GM21381 (cell line): ENCODE measurements at regions not wholly inside any gene's neighbourhood (a gene's known extent, or its start where the extent isn't known, plus 50 kb on each side); places are given as distances from the start of the nearest gene placed in this dataset.

ENCODE experiments used
- ATAC-seq: cut with Tn5 transposase; IDR thresholded peaks from one replicate; pipeline ENCODE4 v1.9.1; 2021; ENCODE audit warnings: mild to moderate bottlenecking, moderate library complexity; ENCODE audit not compliant: unreplicated experiment

DNA sequence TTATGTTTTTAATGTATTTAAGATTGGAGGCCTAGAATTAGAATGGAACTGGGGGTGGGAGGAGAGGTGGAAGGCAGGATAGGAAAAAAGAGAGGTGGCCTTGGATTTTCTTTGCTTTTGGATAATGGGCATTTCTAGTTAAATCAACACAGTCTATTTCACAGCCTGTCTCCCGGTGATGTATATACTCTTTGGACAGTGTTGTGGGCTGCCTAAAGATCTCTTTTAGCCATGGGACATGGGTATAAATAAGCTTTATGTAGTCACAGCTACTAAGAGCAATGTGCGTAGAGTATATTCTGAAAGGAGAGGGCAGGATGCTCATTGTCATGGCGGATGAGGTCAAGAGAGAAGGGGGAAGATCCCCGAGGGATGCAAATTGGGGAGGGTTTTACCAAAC lies 1084.4 kb upstream of the RBFOX1 start:
- ATAC-seq = no peak

DNA sequence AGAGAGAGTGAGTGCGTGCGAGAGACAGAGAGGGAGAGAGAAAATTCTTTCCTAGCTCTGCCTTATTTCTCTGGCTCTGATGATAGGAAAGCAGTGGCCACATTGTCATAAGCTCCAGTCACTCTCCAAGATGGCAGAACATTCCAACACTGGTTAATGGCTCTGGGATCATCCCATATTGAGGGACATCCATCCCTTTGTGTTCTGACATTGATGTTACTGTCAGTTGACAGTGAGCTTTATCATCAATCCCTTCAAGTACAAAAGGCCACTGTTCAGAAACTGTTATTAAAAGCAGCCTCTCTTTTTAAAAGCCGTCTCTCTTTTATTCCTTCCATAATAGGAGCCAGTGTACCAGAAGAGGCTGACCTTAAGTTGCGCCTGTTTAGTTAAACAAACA lies 1084.9 kb upstream of the RBFOX1 start:
- ATAC-seq = no peak

DNA sequence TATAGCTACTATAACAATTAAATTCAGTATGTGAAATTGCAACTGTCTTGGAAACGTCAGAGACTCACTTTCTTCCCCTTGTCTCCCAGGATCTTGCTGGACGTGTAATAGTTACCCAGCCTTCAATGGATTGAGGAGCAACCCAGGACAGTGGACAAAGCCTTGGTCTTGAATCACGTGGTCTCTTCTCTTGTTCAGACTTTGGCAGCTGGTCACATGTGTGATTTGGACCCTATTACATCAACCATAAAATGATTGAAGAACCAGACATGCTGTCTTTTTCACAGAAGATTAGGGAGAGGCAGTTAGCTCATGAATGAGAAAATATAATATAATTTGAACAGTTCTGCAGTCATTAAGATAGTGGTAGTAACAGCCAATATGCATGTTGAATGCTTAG lies 1085.5 kb upstream of the RBFOX1 start:
- ATAC-seq = no peak

DNA sequence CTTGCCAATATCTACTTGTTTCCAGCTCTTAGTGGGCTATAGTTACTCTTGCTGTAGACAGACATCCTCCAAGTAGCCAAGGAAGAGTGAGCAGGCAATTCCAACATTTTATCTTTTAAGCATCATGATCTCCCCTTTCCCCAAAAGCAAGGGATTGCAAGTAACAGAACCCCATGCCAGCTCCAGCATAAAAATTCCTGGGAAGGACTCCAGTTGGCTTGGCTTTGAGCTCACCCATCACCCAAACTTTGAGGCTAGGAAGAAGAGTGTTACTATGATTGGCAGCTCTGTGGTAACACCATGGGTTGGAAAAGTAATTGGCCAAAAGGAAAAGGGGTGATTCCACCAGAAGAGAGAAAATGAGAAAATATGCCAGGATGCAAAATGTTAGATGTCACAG lies 1086.4 kb upstream of the RBFOX1 start:
- ATAC-seq = no peak

DNA sequence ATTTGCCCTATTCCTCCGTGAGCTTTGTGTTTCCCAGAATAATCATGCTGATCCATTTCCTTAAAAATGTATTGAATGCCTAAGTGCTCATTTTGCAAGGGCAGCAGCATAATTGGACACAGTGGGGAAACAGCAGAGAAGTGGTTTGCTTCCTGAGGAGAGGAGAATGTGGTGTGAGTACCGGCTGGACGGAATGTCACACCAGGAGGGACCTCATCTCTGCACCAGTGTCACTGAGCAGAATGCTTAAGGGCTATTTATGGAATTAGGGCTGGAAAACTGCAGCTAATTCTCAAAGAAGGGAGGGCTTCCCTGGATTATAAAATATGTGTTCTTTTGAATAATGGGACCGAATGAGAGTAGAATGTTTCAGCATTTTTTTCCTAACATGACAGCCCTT lies 1100.6 kb upstream of the RBFOX1 start:
- ATAC-seq = no peak

DNA sequence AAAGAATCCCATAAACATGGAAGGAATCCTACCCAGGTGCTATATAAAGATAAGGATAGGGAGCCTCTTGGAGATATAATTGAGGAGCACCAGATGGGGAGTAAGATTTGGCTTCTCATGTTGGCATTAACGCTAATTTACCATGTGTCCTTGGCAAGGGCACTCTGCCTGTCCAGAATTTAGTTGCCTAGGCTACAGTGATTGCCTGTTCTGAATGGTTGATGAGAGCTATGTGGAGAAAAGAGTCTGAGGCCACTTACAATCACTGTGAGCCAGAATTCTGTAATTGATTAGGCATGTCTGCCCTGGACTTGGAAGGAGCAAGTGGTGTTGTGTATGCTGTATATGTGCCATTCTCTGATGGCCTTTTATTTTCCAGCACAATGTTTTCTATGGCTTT lies 1101.2 kb upstream of the RBFOX1 start:
- no peak for ATAC-seq

DNA sequence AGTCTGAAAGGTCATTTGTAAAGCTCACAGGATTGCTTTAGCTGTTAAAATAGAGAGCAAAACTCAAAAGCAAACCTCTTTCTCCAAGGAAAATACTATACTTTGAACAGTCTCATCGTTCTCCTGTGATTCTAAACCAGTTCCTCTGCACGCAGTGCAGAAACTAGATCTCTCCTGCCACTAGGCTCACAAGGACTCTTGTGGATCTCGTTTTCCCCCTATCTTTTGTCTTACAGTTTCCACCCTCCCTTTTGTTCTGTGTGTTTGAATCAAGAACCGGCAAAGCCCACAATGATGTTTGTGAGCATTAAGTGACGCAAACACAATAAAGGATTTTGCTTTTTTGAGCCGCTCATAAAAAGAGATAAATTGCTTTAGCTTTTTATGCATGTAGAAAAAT lies 1103.5 kb upstream of the RBFOX1 start:
- ATAC-seq = no peak

DNA sequence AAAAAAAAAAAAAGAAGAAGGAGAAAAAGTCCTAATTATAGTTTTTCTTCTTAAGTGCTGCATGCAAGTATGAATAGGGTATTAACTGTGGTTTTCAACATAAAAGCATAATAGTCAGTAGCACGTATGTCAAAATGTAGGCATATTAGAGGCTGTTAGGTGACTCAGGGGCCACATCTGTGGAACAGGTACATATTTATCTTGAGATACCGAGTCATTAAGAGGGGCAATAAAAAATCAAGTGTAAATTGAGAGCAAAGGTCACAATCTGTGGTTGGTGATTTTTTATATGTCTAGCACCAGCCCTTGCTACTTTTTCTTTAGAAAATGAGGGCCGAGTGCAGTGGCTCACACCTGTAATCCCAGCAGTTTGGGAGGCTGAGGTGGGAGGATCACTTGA lies 1113.8 kb upstream of the RBFOX1 start:
- ATAC-seq = no peak

DNA sequence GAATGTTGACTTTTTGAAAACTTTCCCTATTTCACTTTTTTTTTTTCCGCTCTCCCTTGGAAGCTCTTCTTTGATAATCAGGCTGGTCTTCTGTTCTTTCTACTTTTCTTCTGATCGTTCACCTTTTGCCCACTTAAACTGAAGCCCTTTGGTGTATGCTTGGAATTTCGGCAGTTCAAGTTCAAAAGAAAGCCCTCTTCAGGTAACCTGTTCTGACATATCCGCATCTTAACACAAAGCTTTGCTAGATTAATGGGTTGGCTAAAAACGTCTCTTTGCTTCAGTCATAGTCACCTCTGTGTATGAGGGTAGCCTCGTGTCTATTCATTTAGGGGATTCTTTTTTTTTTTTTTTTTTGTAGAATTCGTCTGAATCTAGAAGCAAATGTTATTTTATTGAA lies 1115.8 kb upstream of the RBFOX1 start:
- ATAC-seq = no peak

DNA sequence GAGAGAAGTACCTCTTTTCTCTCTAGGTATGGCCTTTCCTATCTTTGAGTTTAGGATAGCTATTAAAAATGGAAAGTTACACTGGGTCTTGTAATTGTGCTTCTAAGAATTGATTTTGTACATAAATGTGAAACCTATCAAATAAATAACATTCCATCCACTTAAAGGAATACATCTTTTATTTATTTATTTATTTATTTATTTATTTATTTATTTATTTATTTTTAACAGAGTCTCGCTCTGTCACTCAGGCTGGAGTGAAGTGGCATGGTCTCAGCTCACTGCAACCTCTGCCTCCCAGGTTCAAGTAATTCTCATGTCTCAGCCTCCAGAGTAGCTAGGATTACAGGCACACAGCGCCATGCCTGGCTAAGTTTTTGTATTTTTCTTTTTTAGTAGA lies 1114.0 kb upstream of the EEF2KMT start:
- ATAC-seq = no peak

DNA sequence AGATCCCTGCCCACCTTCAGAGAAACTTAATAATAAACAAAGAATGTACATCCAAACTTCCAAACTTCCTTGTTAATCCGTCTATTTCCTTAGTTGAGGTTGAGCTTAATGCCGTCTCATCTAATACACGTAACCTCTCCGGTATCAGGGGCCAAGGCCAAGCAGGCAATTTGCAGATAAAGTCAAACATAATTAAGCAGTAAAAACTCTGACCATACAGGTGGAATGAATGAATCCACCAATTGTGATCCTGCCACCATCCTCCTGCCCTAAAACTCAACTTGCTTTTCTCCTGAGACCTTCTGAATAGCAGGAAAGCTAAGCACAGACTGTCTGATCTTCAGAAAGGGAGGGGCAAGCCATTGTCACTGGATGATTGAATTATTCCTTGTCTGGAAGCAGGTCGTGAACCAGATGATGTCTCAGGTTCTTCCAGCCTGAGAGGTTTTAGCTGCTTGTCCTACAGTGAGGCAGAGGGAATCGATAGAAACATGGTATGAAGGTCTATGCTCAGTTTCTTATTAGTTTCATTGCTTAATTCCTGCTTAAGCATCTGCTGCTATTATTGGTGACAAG lies 1111.8 kb upstream of the EEF2KMT start:
- ATAC-seq = no peak

DNA sequence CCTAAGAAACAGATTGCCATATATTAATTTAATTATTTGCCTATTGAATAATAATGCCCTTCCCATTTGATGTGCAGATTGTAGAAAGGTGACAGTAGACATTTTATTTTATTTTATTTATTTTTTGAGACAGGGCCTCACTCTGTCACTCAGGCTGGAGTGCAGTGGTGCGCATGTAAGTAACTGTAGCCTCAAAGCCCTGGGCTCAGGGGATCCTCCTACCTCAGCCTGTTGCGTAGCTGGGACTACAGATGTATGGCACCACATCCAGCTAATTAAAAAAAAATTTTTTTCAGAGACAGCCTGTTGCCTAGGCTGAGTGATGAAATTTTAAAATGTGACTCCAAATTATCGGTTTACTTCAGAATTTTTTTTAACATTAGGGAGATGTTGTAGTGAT lies 1110.0 kb upstream of the EEF2KMT start:
- ATAC-seq = no peak

DNA sequence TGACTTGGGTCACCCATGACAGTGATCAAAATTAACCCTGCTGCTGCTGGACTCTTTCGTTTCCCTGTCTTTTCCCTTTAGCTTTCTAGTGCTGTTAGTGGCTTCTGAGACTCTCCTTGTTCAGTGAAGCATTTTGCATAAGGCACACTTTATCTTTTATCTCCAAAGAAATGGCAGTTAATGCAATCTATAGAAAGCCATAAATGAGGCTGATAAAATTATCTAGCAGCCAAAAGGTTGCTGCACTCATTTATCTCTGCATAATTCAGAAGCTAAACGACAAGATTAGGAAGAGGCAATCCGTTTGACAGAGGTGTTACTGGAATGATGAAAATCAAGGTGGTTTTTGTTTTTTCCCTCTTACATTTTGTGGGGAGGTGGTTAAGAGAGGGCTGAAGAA lies 1109.5 kb upstream of the EEF2KMT start:
- ATAC-seq = no peak

DNA sequence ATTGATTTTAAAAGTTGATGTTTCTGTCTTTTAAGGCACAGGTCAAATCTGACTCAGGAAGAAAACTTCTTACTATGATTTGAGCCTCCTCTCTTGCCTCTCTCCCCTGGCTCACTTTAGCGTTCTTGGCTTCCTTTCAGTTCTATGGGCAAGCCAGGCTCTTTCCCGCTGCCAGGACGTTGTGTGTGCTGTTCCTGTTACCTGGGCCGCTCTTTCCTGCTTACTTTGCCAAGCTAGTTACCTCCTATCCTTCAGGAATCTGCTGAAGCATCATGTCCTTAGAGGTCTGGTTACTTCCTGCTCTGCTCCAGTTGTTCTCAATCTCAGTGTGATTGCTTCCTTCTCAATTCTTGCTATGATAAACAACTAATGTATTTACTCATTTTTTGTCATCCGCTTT lies 1108.5 kb upstream of the EEF2KMT start:
- ATAC-seq = no peak

DNA sequence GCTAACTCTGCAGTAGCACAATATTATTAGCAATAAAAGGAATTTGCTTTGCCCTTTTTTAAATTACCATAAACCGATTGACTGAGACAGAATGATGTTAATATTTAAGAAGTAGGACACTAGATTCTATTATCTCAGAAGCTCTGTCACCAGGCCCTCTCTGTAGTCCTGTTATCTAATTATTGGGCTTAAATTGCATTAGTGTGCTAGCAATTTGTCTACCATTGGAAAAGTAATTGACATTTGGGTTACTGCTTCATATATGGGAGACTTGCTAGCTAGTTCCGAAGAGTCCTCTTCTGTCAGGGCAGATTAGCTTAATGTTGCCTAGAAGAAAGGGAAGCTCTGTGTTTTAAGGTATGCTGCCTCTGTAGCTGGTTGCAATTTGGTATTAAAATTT lies 1107.3 kb upstream of the EEF2KMT start:
- ATAC-seq = no peak

DNA sequence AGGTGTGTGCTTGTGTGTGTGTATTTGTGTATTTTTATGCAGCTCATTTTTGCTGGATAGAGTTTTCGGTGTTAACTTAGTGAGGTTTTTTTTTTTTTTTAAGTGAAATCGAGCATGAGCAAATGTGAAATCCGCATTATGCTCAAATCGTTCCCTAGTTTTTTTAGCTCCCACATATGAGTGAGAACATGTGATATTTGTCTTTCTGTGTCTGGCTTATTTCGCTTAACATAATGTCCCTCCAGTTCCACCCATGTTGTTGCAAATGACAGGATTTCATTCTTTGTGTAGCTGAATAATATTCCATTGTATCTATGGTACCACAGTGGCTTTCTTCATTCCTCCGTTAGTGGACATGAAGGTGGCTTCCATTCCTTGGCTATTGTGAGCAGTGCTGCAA lies 1103.3 kb upstream of the EEF2KMT start:
- no peak for ATAC-seq

DNA sequence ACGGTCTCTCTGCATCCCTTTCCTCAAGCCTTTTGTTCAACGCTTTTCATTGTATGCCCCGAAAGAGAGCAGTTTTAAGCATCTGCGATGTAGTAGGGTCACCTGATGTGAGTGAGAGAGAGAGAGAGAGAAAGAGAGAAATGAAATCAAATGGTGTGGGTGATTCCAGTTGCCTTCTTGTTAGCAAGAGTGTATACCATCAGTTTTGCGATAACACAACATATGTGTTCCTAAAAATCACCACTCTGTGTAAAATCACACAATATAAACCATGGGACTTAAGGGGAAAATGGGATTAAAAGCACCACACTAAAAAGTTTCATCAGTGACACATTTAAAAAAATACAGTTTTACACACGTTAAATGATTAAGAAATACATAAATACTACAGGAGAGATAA lies 1102.7 kb upstream of the EEF2KMT start:
- no peak for ATAC-seq

DNA sequence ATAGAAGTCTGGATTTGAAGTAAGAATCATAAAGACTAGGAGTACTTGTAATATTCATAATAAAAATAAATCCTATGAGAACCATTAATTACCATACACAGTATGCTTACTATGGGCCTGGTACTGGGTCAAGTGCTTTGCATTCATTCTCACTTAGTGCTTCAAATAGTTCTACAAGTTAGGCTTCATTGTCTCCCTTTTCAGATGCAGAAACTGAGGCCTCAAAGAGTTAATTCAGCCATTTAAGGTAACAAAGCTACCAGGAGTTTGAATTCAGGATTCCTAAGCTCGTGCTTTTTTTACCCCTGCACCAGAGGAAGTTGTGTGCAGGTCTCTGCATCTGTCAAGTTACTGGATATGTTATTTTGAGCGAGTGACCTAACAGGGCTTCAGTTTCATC lies 1098.4 kb upstream of the EEF2KMT start:
- no peak for ATAC-seq

DNA sequence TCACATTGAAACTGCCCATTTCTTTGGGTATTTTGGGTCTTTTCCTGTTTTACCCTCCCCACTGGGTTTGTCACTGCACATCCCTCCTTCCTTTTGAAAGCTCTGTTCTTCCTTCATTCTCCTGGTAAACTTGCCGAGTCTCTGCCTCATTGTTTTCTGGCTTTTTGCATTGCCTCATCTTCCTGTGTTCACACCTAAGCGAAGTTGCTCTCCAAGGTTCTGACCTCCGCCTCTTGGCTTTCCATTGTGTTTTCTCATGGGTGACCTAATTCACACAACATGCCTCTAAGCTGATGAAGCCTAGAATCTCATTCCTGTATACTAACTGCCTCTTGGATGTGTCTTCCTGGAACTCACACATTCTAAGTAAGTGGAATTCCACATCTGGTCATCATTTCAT lies 1096.1 kb upstream of the EEF2KMT start:
- ATAC-seq = no peak

DNA sequence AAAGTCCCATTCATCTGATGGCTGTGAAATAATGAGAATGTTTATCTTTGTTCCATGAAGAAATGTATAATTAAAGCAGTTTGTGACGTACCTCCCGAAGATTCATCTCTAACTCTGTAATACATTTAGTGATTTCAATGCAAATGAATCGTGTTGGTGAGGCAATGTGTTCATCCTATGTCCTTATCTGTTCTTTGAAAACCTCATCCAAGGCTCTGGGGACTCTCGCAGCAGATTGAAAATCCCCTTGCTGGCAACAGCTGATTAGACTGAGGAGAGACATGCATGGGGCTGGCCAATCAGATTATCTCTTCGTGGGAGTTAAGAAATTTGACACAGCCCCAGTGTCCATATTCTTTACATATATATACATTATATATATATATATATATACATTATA lies 1095.4 kb upstream of the EEF2KMT start:
- no peak for ATAC-seq

DNA sequence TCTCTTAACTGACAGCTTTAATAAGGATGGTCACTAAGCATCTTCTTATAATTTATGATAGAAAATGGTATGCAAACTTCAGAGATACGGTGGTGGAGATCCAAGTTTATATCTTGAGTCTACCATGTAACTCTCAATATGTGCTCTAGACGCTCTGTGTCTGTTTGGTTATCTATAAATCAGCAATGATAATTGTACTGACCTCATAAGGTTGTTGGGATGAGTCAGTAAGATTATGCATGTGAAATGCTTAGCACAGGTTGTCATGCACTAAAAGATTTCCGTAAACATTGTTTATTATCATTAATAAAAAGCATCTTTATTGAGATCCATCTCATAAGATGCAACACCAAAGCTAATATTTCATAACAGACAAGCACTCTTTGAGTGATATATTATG lies 1094.9 kb upstream of the EEF2KMT start:
- ATAC-seq = no peak

DNA sequence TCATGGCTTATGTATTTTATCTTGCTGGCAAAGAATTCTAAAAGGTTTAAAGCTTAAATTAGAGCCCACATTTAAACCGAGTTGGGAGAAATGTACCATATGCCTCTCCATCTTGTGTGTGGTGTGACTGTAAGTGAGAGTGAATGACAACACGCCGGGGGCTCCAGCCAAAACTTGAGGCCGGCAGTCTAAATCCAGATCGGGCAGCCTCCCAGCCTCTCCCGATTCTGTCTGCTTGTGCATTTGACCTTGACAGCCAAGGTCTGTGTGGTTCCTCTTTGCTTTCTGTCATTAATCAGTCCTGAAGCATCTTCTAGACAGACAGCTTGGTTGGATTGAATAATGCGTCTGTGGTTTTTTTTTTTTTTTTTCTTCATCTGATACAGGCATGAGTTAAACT lies 1093.2 kb upstream of the EEF2KMT start:
- no peak for ATAC-seq

DNA sequence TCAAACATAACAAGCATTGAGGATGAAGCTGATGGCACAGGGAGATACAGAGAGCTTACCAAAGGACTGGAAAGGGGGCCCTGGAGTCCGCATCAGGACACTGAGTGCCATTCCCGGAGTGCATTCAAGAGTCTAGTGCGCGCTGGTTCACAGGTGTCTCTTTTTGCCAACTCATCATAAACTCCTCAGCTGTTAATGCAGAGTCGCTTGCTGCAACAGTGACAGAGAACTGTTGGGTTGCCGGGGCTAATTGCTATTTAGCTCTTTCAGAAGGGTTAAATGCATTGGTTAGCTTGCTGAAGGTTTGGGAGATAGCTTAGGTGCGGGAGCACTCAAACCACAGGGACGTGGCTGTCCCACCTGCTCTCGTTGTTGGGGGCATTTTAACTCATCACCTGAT lies 1091.6 kb upstream of the EEF2KMT start:
- no peak for ATAC-seq
